ENCODE measurements at regions not wholly inside any gene's neighbourhood (a gene's known extent, or its start where the extent isn't known, plus 50 kb on each side); places are given as distances from the start of the nearest gene placed in this dataset.

DNA sequence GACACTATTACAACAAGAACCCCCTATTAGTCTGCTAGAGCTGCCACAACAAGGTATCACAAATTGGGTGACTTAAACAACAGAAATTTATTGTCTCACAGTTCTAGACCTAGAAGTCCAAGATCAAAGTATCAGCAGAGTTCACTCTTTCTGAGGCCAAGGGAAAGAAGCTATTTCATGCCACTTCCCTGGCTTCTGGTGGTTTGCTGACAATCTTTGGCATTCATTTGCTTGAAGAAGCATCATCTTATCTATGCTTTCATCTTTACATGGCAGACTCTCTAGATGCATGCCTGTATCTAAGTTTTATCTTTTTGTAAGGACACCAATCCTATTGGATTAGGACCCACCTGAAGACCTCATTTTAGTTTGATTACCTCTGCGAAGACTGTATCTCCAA, 296.8 kb upstream of the MARCKS start:
- peaks cover 42% of the 10 kb centered on the region for H3K4me1 Mint-ChIP-seq
- H3K27ac Mint-ChIP-seq = no peak overlapping the region
- H3K9me3 Mint-ChIP-seq = no peaks in the 10 kb centered on the region
- no peak for DNase-seq (ENCODE audit: low spot score)
- no peaks in the 10 kb centered on the region for H4K20me1 ChIP-seq (replicated peaks; ENCODE audit: insufficient read depth)
- H3K36me3 Mint-ChIP-seq (ENCODE audit: low read depth) = no peaks in the 10 kb centered on the region
- no peak overlapping the region for H2AFZ ChIP-seq
- H3K36me3 ChIP-seq (ENCODE audit: insufficient read depth) = no peaks in the 10 kb centered on the region
- H3K79me2 ChIP-seq (replicated peaks; ENCODE audit: insufficient read depth) = no peaks in the 10 kb centered on the region
- no peaks in the 10 kb centered on the region; the same call in 1 of the 2 replicates for H3F3A ChIP-seq (replicated peaks; ENCODE audit: low read depth)
- no peaks in the 10 kb centered on the region for H3K9me2 ChIP-seq (ENCODE audit: insufficient read depth)
- ATAC-seq = no peak
- peaks cover under 1% of the 10 kb centered on the region; the same call in 1 of the 2 replicates for H3K27me3 ChIP-seq (ENCODE audit: insufficient read depth)
- no peak overlapping the region for H3K27ac ChIP-seq (ENCODE audit: low read depth)
- no peak overlapping the region for H3K4me2 ChIP-seq
- H3K4me3 ChIP-seq = no peak overlapping the region
- TF ChIP-seq, protein P1, sequence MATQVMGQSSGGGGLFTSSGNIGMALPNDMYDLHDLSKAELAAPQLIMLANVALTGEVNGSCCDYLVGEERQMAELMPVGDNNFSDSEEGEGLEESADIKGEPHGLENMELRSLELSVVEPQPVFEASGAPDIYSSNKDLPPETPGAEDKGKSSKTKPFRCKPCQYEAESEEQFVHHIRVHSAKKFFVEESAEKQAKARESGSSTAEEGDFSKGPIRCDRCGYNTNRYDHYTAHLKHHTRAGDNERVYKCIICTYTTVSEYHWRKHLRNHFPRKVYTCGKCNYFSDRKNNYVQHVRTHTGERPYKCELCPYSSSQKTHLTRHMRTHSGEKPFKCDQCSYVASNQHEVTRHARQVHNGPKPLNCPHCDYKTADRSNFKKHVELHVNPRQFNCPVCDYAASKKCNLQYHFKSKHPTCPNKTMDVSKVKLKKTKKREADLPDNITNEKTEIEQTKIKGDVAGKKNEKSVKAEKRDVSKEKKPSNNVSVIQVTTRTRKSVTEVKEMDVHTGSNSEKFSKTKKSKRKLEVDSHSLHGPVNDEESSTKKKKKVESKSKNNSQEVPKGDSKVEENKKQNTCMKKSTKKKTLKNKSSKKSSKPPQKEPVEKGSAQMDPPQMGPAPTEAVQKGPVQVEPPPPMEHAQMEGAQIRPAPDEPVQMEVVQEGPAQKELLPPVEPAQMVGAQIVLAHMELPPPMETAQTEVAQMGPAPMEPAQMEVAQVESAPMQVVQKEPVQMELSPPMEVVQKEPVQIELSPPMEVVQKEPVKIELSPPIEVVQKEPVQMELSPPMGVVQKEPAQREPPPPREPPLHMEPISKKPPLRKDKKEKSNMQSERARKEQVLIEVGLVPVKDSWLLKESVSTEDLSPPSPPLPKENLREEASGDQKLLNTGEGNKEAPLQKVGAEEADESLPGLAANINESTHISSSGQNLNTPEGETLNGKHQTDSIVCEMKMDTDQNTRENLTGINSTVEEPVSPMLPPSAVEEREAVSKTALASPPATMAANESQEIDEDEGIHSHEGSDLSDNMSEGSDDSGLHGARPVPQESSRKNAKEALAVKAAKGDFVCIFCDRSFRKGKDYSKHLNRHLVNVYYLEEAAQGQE (IDR thresholded peaks at IDR 0.05; ENCODE audit: unreplicated experiment) = no peak
- no peak for TF ChIP-seq ZNF114 (CRISPR knock-in tag; IDR thresholded peaks at IDR 0.05)
- TF ChIP-seq EZH2 (IDR thresholded peaks at IDR 0.05; ENCODE audit: low read depth, unreplicated experiment) = no peak
- TF ChIP-seq, protein P2, sequence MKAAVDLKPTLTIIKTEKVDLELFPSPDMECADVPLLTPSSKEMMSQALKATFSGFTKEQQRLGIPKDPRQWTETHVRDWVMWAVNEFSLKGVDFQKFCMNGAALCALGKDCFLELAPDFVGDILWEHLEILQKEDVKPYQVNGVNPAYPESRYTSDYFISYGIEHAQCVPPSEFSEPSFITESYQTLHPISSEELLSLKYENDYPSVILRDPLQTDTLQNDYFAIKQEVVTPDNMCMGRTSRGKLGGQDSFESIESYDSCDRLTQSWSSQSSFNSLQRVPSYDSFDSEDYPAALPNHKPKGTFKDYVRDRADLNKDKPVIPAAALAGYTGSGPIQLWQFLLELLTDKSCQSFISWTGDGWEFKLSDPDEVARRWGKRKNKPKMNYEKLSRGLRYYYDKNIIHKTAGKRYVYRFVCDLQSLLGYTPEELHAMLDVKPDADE (IDR thresholded peaks at IDR 0.05) = no peak
- TF ChIP-seq EZH2phosphoT487 (IDR thresholded peaks at IDR 0.05; ENCODE audit: unreplicated experiment) = no peak
- H3K27me3 Mint-ChIP-seq (ENCODE audit: insufficient read depth, low read depth, poor library complexity) = peaks cover 15% of the 10 kb centered on the region
- H3K4me1 ChIP-seq (ENCODE audit: insufficient read depth) = peaks cover 24% of the 10 kb centered on the region
- H3K4me3 Mint-ChIP-seq = no peak overlapping the region

DNA sequence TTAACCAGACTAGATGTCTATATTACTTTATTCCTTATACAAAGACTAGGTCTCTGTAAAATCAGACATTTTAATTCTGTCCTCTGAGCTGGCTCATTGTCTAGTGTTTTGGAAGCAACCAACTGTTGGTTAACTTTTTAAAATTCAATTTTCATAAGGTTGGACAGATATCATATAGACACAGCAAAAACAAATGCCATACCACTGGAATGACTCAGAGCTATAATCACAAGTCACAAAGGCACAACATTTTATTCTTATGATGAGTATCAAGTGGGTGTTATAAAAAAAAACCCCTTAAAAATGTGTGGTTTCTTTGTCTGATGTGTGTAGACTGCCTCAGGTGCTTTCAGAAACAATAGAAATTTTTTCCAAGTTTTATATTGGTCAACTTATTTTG, 296.2 kb upstream of the MARCKS start:
- Mint-ChIP-seq H3K36me3 (ENCODE audit: low read depth) (no peaks in the 10 kb centered on the region), H3K4me3 (no peak overlapping the region), H3K27ac (no peak overlapping the region), H3K9me3 (no peaks in the 10 kb centered on the region), H3K27me3 (ENCODE audit: insufficient read depth, low read depth, poor library complexity) (peaks cover 15% of the 10 kb centered on the region), H3K4me1 (peaks cover 47% of the 10 kb centered on the region)
- no peak for ATAC-seq
- no peaks in the 10 kb centered on the region; the same call in 1 of the 2 replicates for H3F3A ChIP-seq (replicated peaks; ENCODE audit: low read depth)
- H3K36me3 ChIP-seq (ENCODE audit: insufficient read depth) = no peaks in the 10 kb centered on the region
- H3K9me2 ChIP-seq (ENCODE audit: insufficient read depth) = no peaks in the 10 kb centered on the region
- H3K27ac ChIP-seq (ENCODE audit: low read depth) = no peak overlapping the region
- no peak overlapping the region for H2AFZ ChIP-seq
- H3K4me3 ChIP-seq = no peak overlapping the region
- no peak for DNase-seq (ENCODE audit: low spot score)
- peaks cover 29% of the 10 kb centered on the region for H3K4me1 ChIP-seq (ENCODE audit: insufficient read depth)
- peaks cover 6% of the 10 kb centered on the region; the same call in 1 of the 2 replicates for H3K27me3 ChIP-seq (ENCODE audit: insufficient read depth)
- H3K79me2 ChIP-seq (replicated peaks; ENCODE audit: insufficient read depth) = no peaks in the 10 kb centered on the region
- no peak overlapping the region for H3K4me2 ChIP-seq
- no peaks in the 10 kb centered on the region for H4K20me1 ChIP-seq (replicated peaks; ENCODE audit: insufficient read depth)
- TF ChIP-seq STAT1 (IDR thresholded peaks at IDR 0.05; ENCODE audit: unreplicated experiment) (no peak), CREB1 (CRISPR knock-in tag; IDR thresholded peaks at IDR 0.05; ENCODE audit: low read depth) (no peak), ZNF331 (CRISPR knock-in tag; IDR thresholded peaks at IDR 0.05; ENCODE audit: low read depth) (no peak), NANOG (IDR thresholded peaks at IDR 0.05; ENCODE audit: borderline replicate concordance) (no peak), EZH2phosphoT487 (IDR thresholded peaks at IDR 0.05; ENCODE audit: unreplicated experiment) (no peak), EZH2 (IDR thresholded peaks at IDR 0.05; ENCODE audit: low read depth, unreplicated experiment) (no peak), JUNB (IDR thresholded peaks at IDR 0.05; ENCODE audit: unreplicated experiment) (no peak), POLR2AphosphoS5 (IDR thresholded peaks at IDR 0.05; ENCODE audit: low read depth) (no peak), ZNF114 (CRISPR knock-in tag; IDR thresholded peaks at IDR 0.05) (no peak)
- TF ChIP-seq, protein P3, sequence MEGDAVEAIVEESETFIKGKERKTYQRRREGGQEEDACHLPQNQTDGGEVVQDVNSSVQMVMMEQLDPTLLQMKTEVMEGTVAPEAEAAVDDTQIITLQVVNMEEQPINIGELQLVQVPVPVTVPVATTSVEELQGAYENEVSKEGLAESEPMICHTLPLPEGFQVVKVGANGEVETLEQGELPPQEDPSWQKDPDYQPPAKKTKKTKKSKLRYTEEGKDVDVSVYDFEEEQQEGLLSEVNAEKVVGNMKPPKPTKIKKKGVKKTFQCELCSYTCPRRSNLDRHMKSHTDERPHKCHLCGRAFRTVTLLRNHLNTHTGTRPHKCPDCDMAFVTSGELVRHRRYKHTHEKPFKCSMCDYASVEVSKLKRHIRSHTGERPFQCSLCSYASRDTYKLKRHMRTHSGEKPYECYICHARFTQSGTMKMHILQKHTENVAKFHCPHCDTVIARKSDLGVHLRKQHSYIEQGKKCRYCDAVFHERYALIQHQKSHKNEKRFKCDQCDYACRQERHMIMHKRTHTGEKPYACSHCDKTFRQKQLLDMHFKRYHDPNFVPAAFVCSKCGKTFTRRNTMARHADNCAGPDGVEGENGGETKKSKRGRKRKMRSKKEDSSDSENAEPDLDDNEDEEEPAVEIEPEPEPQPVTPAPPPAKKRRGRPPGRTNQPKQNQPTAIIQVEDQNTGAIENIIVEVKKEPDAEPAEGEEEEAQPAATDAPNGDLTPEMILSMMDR (conservative IDR thresholded peaks at IDR 0.05; ENCODE audit: low read depth in 2 of 2) = no peak
- TF ChIP-seq, protein P2 (IDR thresholded peaks at IDR 0.05) = no peak
